ENCODE measurements at regions not wholly inside any gene's neighbourhood (a gene's known extent, or its start where the extent isn't known, plus 50 kb on each side); places are given as distances from the start of the nearest gene placed in this dataset.

- TF ChIP-seq CTCF (IDR thresholded peaks at IDR 0.05; ENCODE audit: low read depth, low read length) (no peak), EZH2phosphoT487 (IDR thresholded peaks at IDR 0.05; ENCODE audit: low read depth) (no peak)
These were observed 260.1 kb downstream of the BCOR start for GRCh38 chrX:39837688-39838087.

Measured in OCI-LY3 (cell line).